ENCODE measurements at regions not wholly inside any gene's neighbourhood (a gene's known extent, or its start where the extent isn't known, plus 50 kb on each side); places are given as distances from the start of the nearest gene placed in this dataset.

DNA sequence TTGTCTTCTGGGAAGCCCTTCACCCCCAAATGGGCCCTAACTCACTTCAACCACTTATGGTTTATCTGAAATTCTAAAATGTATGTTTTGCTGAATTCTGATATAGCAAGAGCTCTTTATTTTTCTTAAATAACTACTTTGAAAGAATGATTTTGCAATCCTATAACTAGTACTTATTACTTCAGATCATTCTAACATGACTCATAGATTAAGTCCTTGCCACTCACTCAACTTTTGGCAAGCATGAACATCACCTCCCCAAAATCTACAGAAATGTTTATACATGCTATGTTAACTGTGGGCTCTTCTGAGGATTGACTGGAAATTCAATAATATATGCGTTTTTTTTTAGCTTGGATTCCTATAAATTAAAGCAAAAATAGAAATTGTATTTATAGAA is 367.4 kb upstream of the FAT3 start:
- Mint-ChIP-seq H3K27ac (no peak overlapping the region), H3K4me1 (ENCODE audit: low read depth) (no peaks in the 10 kb centered on the region), H3K27me3 (ENCODE audit: insufficient read depth) (no peaks in the 10 kb centered on the region), H3K4me3 (no peak overlapping the region), H3K9me3 (no peaks in the 10 kb centered on the region), H3K36me3 (ENCODE audit: low read depth) (no peaks in the 10 kb centered on the region)
- DNase-seq (ENCODE audit: low spot score) = no peak
- intact Hi-C loops (cut with micrococcal nuclease) = no loop called here

DNA sequence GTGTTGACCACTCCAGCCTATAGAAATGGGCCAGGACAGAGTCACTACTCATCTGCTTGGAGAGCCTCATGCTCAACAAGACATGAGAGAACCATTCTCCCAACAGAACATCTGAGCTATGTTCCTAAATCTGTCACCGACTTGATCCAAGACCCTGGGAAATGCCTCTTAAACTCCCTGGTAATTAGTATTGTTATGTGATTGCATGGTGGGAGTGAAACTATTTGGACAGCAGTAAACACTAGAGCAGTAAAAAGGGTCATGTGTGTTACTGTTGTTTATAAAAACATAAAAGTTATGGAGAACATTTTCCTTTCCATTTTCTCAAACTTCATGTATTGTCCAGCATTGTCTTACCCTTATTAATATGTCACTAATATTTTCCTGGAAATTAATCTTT is 369.8 kb upstream of the FAT3 start:
- Mint-ChIP-seq H3K4me3 (no peak overlapping the region), H3K27me3 (ENCODE audit: insufficient read depth) (no peaks in the 10 kb centered on the region), H3K4me1 (ENCODE audit: low read depth) (no peaks in the 10 kb centered on the region), H3K36me3 (ENCODE audit: low read depth) (no peaks in the 10 kb centered on the region), H3K9me3 (peaks cover 4% of the 10 kb centered on the region), H3K27ac (no peak overlapping the region)
- intact Hi-C loops (cut with micrococcal nuclease) = no loop called here
- no peak for DNase-seq (ENCODE audit: low spot score)

DNA sequence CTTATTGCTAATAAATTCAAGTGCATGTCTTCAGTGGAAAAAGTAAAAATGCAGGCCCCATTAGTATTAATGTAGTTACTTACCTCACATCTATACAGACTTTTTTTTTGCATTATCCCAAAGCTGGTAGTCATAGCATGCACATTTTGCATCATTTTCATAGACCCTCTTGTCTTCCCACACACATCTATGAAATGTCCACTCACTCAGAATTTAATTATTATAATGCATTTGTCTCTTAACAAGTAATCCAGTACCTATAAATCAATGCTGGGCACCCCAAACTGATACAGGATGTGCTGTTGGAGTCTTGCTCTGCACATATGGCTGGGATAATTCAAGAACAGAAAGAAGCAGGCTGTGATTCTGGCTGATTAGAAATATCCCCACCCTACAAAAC is 370.4 kb upstream of the FAT3 start:
- H3K27me3 Mint-ChIP-seq (ENCODE audit: insufficient read depth) = no peaks in the 10 kb centered on the region
- H3K9me3 Mint-ChIP-seq = peaks cover 4% of the 10 kb centered on the region
- no peak overlapping the region for H3K4me3 Mint-ChIP-seq
- no peaks in the 10 kb centered on the region for H3K4me1 Mint-ChIP-seq (ENCODE audit: low read depth)
- no peak for DNase-seq (ENCODE audit: low spot score)
- intact Hi-C loops (cut with micrococcal nuclease) = no loop called here
- no peaks in the 10 kb centered on the region for H3K36me3 Mint-ChIP-seq (ENCODE audit: low read depth)
- no peak overlapping the region for H3K27ac Mint-ChIP-seq

DNA sequence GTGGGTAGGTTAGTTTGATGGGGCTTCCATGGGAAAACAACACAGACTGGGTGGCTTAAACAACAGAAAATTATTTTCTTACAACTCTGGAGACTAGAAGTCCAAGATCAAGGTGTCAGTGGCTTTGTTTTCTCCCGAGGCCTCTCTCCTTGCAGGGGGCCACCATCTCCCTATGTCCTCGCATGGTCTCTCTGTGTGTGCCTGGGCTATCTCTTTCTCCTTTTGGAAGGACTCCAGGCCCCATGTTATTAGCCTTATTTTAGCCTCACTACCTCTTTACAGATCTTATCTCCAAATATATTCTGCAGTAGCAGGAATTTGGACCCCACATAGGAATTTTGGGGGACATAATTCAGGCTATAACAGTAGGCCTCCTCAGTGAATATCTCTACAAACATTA is 372.7 kb upstream of the FAT3 start:
- H3K27me3 Mint-ChIP-seq (ENCODE audit: insufficient read depth) = no peaks in the 10 kb centered on the region
- no peak for DNase-seq (ENCODE audit: low spot score)
- H3K36me3 Mint-ChIP-seq (ENCODE audit: low read depth) = no peaks in the 10 kb centered on the region
- no peak overlapping the region for H3K27ac Mint-ChIP-seq
- peaks cover 9% of the 10 kb centered on the region for H3K9me3 Mint-ChIP-seq
- no peaks in the 10 kb centered on the region for H3K4me1 Mint-ChIP-seq (ENCODE audit: low read depth)
- intact Hi-C loops (cut with micrococcal nuclease) = no loop called here
- no peak overlapping the region for H3K4me3 Mint-ChIP-seq

DNA sequence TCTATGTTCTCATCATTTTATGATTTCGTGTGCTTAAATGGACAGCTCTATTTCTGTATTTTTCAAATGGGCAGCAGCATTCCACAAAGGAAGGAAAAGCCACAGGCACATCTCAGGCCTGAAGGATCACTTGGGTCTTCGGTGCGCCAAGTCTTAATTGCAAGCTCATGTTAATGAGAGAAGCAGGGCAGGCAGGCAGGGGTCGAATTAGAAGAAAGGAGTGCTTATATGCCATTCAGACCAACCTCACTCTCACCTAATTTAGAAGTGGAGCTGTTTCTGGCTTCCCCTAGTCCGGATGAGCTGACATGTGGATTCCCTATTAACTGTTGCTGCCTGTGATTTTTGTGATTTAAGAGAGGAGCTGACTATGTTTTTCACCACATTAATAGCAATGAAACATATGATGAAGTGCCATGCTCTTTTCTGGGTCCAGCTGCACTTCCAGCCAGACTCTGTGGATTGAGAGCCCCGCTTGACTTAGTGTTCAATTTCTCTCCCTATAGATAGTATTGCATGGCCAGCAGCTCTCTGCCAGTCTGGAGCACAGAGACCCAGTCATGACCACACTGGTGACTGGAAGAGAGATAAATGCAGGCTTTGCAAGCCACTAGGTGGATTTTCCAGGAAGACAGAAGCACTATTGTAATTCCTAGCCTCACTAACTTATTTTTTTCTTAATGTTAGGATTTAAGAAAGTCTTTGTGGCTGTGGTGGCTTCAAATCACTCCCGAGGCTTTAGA is 373.9 kb upstream of the FAT3 start:
- DNase-seq (ENCODE audit: low spot score) = no peak
- no peaks in the 10 kb centered on the region for H3K36me3 Mint-ChIP-seq (ENCODE audit: low read depth)
- no peaks in the 10 kb centered on the region for H3K27me3 Mint-ChIP-seq (ENCODE audit: insufficient read depth)
- intact Hi-C loops (cut with micrococcal nuclease) = no loop called here
- no peak overlapping the region for H3K27ac Mint-ChIP-seq
- H3K4me1 Mint-ChIP-seq (ENCODE audit: low read depth) = no peaks in the 10 kb centered on the region
- H3K4me3 Mint-ChIP-seq = no peak overlapping the region
- peaks cover 9% of the 10 kb centered on the region for H3K9me3 Mint-ChIP-seq

DNA sequence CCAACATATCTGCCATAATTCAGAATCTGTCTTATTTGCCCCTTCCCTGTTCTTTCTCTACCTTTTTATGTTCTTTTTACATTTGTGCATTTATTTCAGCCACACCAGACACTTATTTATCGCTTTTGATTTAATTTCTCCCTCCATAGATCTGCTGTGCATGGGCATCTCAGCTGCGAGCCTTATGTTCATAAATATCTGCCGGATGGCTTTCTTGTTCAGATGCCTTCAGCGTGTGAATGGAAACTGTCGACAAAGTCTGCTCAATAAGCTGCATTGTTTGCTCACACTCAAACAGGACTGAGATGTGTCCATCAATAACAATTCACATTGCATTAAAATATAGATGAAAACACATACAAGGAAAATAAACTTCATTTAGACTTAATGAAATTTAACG is 374.6 kb upstream of the FAT3 start:
- no peaks in the 10 kb centered on the region for H3K4me1 Mint-ChIP-seq (ENCODE audit: low read depth)
- no peaks in the 10 kb centered on the region for H3K36me3 Mint-ChIP-seq (ENCODE audit: low read depth)
- H3K27ac Mint-ChIP-seq = no peak overlapping the region
- intact Hi-C loops (cut with micrococcal nuclease) = no loop called here
- no peak for DNase-seq (ENCODE audit: low spot score)
- no peaks in the 10 kb centered on the region for H3K27me3 Mint-ChIP-seq (ENCODE audit: insufficient read depth)
- H3K9me3 Mint-ChIP-seq = peaks cover 9% of the 10 kb centered on the region
- H3K4me3 Mint-ChIP-seq = no peak overlapping the region

DNA sequence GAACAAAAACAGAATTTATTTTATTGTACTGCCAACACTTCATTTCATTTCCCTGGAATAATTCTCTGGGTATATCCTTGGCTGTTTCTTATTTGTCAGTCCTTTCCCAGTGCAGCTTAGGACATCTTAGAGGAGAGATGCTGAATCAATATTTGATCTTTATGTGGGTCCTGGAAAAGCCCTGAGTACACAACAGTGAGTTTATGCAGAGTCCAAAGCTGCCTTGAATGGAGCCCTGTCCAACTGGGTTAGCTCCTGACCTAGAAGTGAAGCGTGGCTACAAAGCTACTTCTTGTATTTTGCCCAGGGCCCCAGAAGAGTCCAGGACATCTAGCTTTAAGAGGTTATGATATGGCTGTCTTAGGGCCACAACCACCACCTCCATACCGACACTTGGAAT is 378.0 kb upstream of the FAT3 start:
- H3K9me3 Mint-ChIP-seq = peaks cover 9% of the 10 kb centered on the region
- intact Hi-C loops (cut with micrococcal nuclease) = no loop called here

DNA sequence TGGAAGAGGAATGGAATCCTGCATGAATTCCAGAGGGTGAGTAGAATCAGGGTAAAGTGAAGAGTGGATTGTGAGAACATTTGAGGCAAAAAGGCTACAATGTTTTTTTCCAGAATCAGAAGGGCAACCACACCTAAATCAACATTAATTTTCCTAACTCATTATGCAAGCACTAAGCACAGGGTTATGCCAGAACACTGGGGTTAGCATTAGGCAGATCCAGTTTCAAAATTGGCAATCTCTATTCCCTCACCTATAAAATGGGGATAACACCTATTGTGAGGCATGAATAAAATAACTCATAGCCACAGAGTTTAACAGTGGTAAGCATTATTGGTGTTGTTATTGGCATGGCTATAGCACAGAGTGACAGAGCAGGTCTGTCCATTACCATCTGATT is 378.6 kb upstream of the FAT3 start:
- DNase-seq (ENCODE audit: low spot score) = no peak
- intact Hi-C loops (cut with micrococcal nuclease) = no loop called here
- Mint-ChIP-seq H3K9me3 (peaks cover 9% of the 10 kb centered on the region), H3K27me3 (ENCODE audit: insufficient read depth) (no peaks in the 10 kb centered on the region), H3K4me3 (no peak overlapping the region), H3K36me3 (ENCODE audit: low read depth) (no peaks in the 10 kb centered on the region), H3K4me1 (ENCODE audit: low read depth) (no peaks in the 10 kb centered on the region), H3K27ac (no peak overlapping the region)

More for the DNA sequence above, 378.0 kb upstream of the FAT3 start:
- no peaks in the 10 kb centered on the region for H3K4me1 Mint-ChIP-seq (ENCODE audit: low read depth)
- no peaks in the 10 kb centered on the region for H3K36me3 Mint-ChIP-seq (ENCODE audit: low read depth)
- no peak overlapping the region for H3K4me3 Mint-ChIP-seq
- H3K27me3 Mint-ChIP-seq (ENCODE audit: insufficient read depth) = no peaks in the 10 kb centered on the region
- DNase-seq (ENCODE audit: low spot score) = no peak
- no peak overlapping the region for H3K27ac Mint-ChIP-seq

DNA sequence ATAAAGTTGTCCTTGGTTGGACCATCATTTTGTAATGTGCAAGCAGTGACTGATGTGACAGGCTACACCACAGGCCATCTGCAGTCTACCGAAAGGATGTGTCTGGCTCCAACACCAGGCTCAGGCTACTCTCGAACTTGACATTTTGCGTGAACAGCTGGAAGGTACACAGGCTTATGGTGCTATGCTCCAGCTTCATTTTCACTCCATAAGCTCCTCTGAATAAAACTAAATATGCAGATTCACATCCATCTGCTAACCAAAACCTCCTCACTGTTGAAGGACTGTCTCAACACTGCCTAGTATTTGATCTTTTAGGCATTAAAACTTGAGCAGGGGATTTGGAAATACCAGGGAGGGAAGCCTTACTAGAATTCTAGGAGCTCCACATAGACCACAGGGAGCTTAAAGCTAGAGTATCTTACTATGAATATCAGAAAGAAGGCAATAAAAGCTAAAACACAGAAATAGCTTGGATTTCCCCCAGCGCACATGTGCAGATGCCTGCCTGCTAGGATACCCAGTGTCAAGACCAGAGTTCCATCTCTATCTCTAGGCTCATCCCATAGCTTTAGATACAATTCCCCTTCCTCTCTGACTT is 383.9 kb upstream of the FAT3 start:
- no peaks in the 10 kb centered on the region for H3K4me1 Mint-ChIP-seq (ENCODE audit: low read depth)
- H3K27ac Mint-ChIP-seq = no peak overlapping the region
- DNase-seq (ENCODE audit: low spot score) = no peak
- H3K4me3 Mint-ChIP-seq = no peak overlapping the region
- H3K27me3 Mint-ChIP-seq (ENCODE audit: insufficient read depth) = no peaks in the 10 kb centered on the region
- peaks cover 6% of the 10 kb centered on the region for H3K9me3 Mint-ChIP-seq
- no peaks in the 10 kb centered on the region for H3K36me3 Mint-ChIP-seq (ENCODE audit: low read depth)
- intact Hi-C loops (cut with micrococcal nuclease) = no loop called here

DNA sequence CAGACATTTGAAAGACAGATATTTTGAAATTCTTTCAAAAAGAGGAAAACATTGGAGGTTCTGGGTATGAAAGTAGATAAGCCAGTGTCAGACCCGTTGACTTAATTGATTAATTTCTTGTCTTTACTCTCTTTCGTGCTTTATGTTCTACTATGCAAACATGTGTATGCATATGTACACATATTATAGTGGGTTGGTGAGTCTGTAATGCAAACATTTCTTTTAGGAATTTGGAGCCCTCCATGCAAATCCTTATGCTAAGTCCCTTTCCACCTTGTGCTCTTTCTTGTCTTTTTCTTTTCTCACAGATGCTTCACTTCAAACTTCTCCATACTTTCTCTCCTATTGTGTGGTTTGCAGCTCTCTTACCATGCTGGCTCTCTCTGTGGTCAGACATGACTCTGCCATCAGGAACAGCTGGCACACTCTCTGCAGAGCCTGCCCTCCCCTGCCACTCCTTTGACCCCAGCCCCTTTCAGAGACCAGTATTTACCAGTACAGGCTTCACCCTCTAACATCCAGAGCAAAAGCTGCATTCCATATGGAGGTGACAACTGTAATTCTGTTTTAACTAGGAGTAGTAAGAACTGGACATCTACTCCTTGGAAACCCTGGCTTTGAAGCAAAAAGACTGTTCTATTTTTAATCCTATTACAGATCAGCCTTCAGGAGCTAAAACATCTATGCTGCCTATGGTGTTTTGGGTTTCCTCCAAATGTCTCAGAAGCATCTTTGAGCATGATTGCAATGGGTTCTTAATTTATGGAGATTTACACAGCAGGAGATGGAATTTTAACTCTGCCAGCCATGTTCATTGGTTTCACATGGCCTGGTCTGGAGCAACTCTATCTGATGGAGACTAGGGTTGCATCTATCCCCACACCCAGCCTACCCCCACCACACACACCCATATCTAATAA is 386.9 kb upstream of the FAT3 start:
- Mint-ChIP-seq H3K27me3 (ENCODE audit: insufficient read depth) (no peaks in the 10 kb centered on the region), H3K4me3 (no peak overlapping the region), H3K36me3 (ENCODE audit: low read depth) (no peaks in the 10 kb centered on the region), H3K27ac (no peak overlapping the region), H3K4me1 (ENCODE audit: low read depth) (no peaks in the 10 kb centered on the region), H3K9me3 (peaks cover 16% of the 10 kb centered on the region)
- intact Hi-C loops (cut with micrococcal nuclease) = no loop called here
- no peak for DNase-seq (ENCODE audit: low spot score)

DNA sequence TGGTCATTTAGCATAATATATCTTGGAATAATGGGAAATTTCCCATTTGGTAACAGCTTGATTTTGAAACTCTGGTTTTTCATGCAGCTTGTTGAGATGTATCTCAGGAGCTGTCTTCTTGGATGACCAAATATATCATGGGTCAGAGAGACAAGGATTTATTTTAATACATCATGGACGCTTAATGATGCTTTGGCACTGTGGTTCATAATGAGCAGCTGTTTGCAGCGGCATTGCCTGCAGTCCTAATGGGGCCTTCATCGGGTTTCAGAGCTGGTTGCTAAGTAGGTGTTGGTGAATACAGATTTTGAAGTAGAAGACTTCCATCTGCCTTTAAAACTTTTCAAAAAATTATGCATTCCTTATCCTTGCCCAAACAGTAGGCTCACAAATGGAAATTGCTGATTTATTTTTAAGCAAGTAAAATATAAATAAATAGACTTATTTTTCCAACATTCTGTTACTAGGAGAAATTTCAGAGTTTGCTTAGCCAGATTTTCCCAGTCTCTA is 389.5 kb upstream of the FAT3 start:
- intact Hi-C loops (cut with micrococcal nuclease) = no loop called here
- Mint-ChIP-seq H3K4me3 (no peak overlapping the region), H3K36me3 (ENCODE audit: low read depth) (no peaks in the 10 kb centered on the region), H3K4me1 (ENCODE audit: low read depth) (no peaks in the 10 kb centered on the region), H3K27ac (no peak overlapping the region), H3K27me3 (ENCODE audit: insufficient read depth) (no peaks in the 10 kb centered on the region), H3K9me3 (peaks cover 21% of the 10 kb centered on the region)
- no peak for DNase-seq (ENCODE audit: low spot score)

DNA sequence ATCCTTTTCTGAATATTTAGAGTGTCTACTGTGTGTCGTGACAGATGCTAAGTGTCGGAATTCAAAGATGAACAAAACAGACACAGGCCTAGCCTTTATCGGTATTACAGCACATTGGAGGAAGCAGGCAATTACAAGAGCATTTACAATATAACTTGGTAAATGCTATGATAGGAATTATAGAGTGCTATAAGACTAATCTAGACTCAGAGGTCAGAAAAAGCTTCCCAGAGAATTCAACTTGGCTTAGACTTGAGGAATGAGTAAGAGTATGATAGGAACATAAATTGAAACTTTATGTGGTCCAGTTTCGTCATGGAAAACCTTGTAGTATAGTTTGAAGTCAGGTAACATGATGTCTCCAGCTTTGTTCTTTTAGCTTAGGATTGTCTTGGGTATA is 395.7 kb upstream of the FAT3 start:
- H3K27me3 Mint-ChIP-seq (ENCODE audit: insufficient read depth) = no peaks in the 10 kb centered on the region
- peaks cover 10% of the 10 kb centered on the region for H3K9me3 Mint-ChIP-seq
- no peak for DNase-seq (ENCODE audit: low spot score)
- no peak overlapping the region for H3K4me3 Mint-ChIP-seq
- H3K4me1 Mint-ChIP-seq (ENCODE audit: low read depth) = no peaks in the 10 kb centered on the region
- no peak overlapping the region for H3K27ac Mint-ChIP-seq
- intact Hi-C loops (cut with micrococcal nuclease) = no loop called here
- no peaks in the 10 kb centered on the region for H3K36me3 Mint-ChIP-seq (ENCODE audit: low read depth)

DNA sequence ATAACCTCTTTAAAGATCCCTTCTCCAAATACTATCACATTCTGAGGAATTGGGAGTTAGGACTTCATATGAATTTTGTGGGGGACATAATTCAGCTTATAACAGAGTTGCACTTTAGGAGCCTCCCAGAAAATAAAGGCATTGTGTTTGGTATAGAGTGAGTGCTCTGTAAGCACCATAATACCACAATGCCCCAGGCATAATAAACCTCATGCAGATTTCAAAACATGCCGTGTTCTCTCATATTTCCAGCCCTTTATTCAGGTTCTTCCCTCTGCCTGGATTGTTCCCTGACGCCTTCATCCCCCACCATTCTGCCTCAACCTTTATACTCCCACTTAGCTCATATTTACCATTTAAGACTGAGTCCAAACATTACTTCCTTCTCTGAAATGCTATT is 398.8 kb upstream of the FAT3 start:
- intact Hi-C loops (cut with micrococcal nuclease) = no loop called here
- H3K27ac Mint-ChIP-seq = no peak overlapping the region
- no peaks in the 10 kb centered on the region for H3K4me1 Mint-ChIP-seq (ENCODE audit: low read depth)
- no peak for DNase-seq (ENCODE audit: low spot score)
- H3K27me3 Mint-ChIP-seq (ENCODE audit: insufficient read depth) = no peaks in the 10 kb centered on the region
- H3K9me3 Mint-ChIP-seq = peaks cover 5% of the 10 kb centered on the region
- no peak overlapping the region for H3K4me3 Mint-ChIP-seq
- H3K36me3 Mint-ChIP-seq (ENCODE audit: low read depth) = no peaks in the 10 kb centered on the region
